CD4-positive, alpha-beta memory T cell (primary cell): ENCODE measurements at regions not wholly inside any gene's neighbourhood (a gene's known extent, or its start where the extent isn't known, plus 50 kb on each side); places are given as distances from the start of the nearest gene placed in this dataset.

Source experiments
- CTCF ChIA-PET: fragments of 350-600 bp; sonication (Branson Sonifier 250); formaldehyde crosslinking; loops from one replicate; lab custom pipeline; 2021; ENCODE audit warnings: inconsistent platforms; ENCODE audit not compliant: partially characterized antibody; lab: Charles Lee
- POLR2A ChIA-PET: fragments of 350-600 bp; sonication (Branson Sonifier 250); formaldehyde crosslinking; loops from one replicate; lab custom pipeline; 2021; ENCODE audit not compliant: partially characterized antibody; lab: Charles Lee
- DNase-seq, 5 donors: peaks; one replicate each; pipeline versions ENCODE4 v3.0.0 to v3.0.0-alpha.2; 2020 to 2022; ENCODE audit warnings: mixed read lengths in 1 of 5
- H3K27ac ChIP-seq: one replicate; pipeline ENCODE4 v1.7.0; 2013; ENCODE audit warnings: low read depth, low read length
- H3K27me3 ChIP-seq: 2 replicates; pipeline ENCODE4 v1.7.0; 2013; ENCODE audit warnings: mild to moderate bottlenecking, low read length, moderate library complexity; ENCODE audit not compliant: insufficient read depth
- H3K36me3 ChIP-seq: 2 replicates; pipeline ENCODE4 v1.7.0; 2013; ENCODE audit warnings: mild to moderate bottlenecking, low read length, moderate library complexity; ENCODE audit not compliant: insufficient read depth
- H3K4me1 ChIP-seq: 2 replicates; pipeline ENCODE4 v1.7.0; 2013; ENCODE audit warnings: mild to moderate bottlenecking, low read length, moderate library complexity; ENCODE audit not compliant: insufficient read depth
- H3K4me3 ChIP-seq, 2 donors: one replicate each; pipeline ENCODE4 v1.7.0; 2013; ENCODE audit warnings: low read length in 2 of 2, mild to moderate bottlenecking in 1 of 2
- H3K9me3 ChIP-seq, 2 donors: one replicate each; pipeline ENCODE4 v1.7.0; 2013; ENCODE audit warnings: low read length in 2 of 2, control low read depth in 1 of 2; ENCODE audit not compliant: control insufficient read depth in 1 of 2
- H3K27ac Mint-ChIP-seq, 7 donors: one replicate each; pipeline ENCODE4 v1.8.0; 2020 to 2021; ENCODE audit warnings: mixed read lengths in 7 of 7, mild to moderate bottlenecking in 6 of 7, inconsistent platforms in 3 of 7, moderate library complexity in 3 of 7
- H3K27me3 Mint-ChIP-seq, 2 donors: one replicate each; pipeline ENCODE4 v1.8.0; 2020 to 2021; ENCODE audit warnings: mixed read lengths in 2 of 2
- H3K36me3 Mint-ChIP-seq, 2 donors: one replicate each; pipeline ENCODE4 v1.8.0; 2020 to 2021; ENCODE audit warnings: mixed read lengths in 2 of 2, inconsistent platforms in 1 of 2, mild to moderate bottlenecking in 1 of 2
- H3K4me1 Mint-ChIP-seq, 4 donors: one replicate each; pipeline ENCODE4 v1.8.0; 2020 to 2021; ENCODE audit warnings: mixed read lengths in 4 of 4, mild to moderate bottlenecking in 1 of 4
- H3K4me3 Mint-ChIP-seq, 8 donors: one replicate each; pipeline ENCODE4 v1.8.0; 2020 to 2021; ENCODE audit warnings: mixed read lengths in 8 of 8, mild to moderate bottlenecking in 7 of 8, moderate library complexity in 6 of 8, inconsistent platforms in 3 of 8
- H3K9me3 Mint-ChIP-seq, 8 donors: one replicate each; pipeline ENCODE4 v1.8.0; 2020 to 2021; ENCODE audit warnings: mixed read lengths in 8 of 8, mild to moderate bottlenecking in 5 of 8, inconsistent platforms in 3 of 8, moderate library complexity in 1 of 8
- intact Hi-C: fragments of 100-400 bp; cut with micrococcal nuclease; formaldehyde crosslinking; loops from one replicate; pipeline ENCODE4 v1.15.1; 2023

DNA sequence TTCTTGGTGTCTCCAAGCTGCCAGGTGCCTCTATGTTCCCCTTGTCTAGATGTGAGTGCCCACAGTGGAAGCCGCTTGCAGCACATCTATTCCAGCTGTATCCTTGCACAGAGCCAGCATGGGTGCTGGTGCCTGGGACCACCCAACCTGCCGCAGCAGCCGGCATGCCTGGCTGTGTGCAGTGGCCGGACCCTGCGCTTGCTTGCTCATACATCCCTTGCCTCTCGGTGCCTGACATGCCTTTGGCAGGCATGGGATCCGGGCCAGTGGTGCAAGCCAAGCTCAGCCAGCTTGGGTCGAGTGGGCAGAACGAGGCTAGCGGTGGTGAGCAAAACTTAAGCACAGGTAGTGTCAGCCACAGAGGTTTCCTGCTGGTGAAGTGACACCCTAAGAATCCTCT lies 355.1 kb downstream of the TLL1 start:
- POLR2A ChIA-PET, result no interaction called here
- H3K36me3 Mint-ChIP-seq, result no peaks in the 10 kb centered on the region

DNA sequence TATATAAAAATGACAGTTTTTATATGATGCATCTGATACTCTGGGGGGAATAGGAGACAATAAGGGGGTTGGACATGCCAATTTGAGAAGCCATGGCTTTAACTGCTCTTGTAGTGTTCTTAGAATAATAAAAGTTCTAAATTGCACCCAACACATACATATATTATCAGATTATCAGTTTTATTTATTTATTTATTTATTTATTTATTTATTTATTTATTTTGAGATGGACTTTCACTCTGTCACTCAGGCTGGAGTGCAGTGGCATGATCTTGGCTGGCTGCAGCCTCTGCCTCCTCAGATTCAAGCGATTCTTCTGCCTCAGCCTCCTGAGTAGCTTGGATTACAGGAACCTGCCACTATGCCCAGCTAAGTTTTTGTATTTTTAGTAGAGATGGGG lies 356.8 kb downstream of the TLL1 start:
- no peak overlapping the region for H3K27ac ChIP-seq
- Mint-ChIP-seq H3K4me3 (no peak overlapping the region), H3K27me3 (no peaks in the 10 kb centered on the region), H3K4me1 (no peaks in the 10 kb centered on the region), H3K36me3 (no peaks in the 10 kb centered on the region), H3K9me3 (peaks cover 0 to 10% (median 4%) of the 10 kb centered on the region in 8 donors), H3K27ac (no peak overlapping the region)
- ChIA-PET POLR2A (no interaction called here), CTCF (no interaction called here)
- no peak overlapping the region for H3K4me3 ChIP-seq
- H3K27me3 ChIP-seq, result no peaks in the 10 kb centered on the region
- no peaks in the 10 kb centered on the region for H3K9me3 ChIP-seq
- intact Hi-C loops, result no loop called here
- no peaks in the 10 kb centered on the region for H3K4me1 ChIP-seq
- no peaks in the 10 kb centered on the region for H3K36me3 ChIP-seq
- no peak for DNase-seq

More for the DNA sequence above, 355.1 kb downstream of the TLL1 start:
- CTCF ChIA-PET, result no interaction called here
- Mint-ChIP-seq H3K9me3 (peaks cover 0 to 7% (median 0%) of the 10 kb centered on the region in 8 donors), H3K27ac (no peak overlapping the region), H3K4me1 (no peaks in the 10 kb centered on the region), H3K27me3 (no peaks in the 10 kb centered on the region), H3K4me3 (no peak overlapping the region)
- DNase-seq, result no peak
- intact Hi-C loops, result no loop called here
- Histone ChIP-seq H3K27me3 (no peaks in the 10 kb centered on the region), H3K27ac (no peak overlapping the region), H3K4me1 (no peaks in the 10 kb centered on the region), H3K36me3 (no peaks in the 10 kb centered on the region), H3K9me3 (no peaks in the 10 kb centered on the region), H3K4me3 (no peak overlapping the region)

DNA sequence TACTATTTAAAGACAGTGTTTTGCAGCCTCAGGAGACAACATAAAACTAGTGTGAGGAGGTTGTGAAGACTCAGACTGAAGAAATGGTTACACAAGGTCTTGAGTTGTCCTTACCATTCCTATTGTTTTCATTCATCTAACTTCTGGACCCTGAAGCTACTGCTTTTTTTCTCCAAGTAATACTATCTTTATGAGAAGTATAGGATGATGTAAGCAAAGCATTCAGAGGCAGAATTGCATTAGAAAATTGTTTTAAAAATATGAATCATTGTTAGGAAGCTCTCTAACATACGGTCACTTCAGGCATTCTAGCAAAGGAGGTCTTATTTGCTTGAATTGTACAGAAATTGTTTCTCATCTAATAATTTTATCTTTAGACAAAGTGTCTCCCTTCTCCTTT lies 357.8 kb downstream of the TLL1 start:
- Mint-ChIP-seq H3K27ac (no peak overlapping the region), H3K9me3 (peaks cover 0 to 10% (median 4%) of the 10 kb centered on the region in 8 donors), H3K4me1 (no peaks in the 10 kb centered on the region), H3K4me3 (no peak overlapping the region), H3K36me3 (no peaks in the 10 kb centered on the region), H3K27me3 (no peaks in the 10 kb centered on the region)
- H3K9me3 ChIP-seq, result no peaks in the 10 kb centered on the region
- no peak overlapping the region for H3K4me3 ChIP-seq
- no peak overlapping the region for H3K27ac ChIP-seq
- no peaks in the 10 kb centered on the region for H3K36me3 ChIP-seq
- intact Hi-C loops, result no loop called here
- ChIA-PET CTCF (no interaction called here), POLR2A (no interaction called here)
- H3K27me3 ChIP-seq, result no peaks in the 10 kb centered on the region
- no peaks in the 10 kb centered on the region for H3K4me1 ChIP-seq
- no peak for DNase-seq

DNA sequence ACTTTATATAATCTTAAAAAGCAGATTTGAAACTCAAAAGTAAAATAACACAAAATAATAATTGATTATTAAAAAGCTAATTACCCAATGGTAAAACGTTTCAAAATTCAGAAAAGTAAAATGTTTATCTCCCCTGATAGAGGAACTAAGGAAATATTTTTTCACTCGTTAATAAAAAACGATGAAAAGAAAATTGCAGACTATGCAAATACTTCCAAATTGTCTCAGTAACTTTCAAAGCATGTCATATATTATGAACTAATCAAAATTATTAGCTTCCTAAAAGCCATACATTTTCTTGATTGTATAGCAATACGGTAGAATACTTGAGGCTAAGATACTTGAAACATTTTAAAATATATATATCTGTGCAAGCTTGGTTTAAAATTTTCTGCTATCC lies 366.3 kb downstream of the TLL1 start:
- Histone ChIP-seq H3K27ac (no peak overlapping the region), H3K4me3 (no peak overlapping the region), H3K36me3 (no peaks in the 10 kb centered on the region), H3K4me1 (no peaks in the 10 kb centered on the region), H3K9me3 (no peaks in the 10 kb centered on the region), H3K27me3 (no peaks in the 10 kb centered on the region)
- ChIA-PET POLR2A (no interaction called here), CTCF (no interaction called here)
- Mint-ChIP-seq H3K27me3 (peaks cover 0 to 1% of the 10 kb centered on the region in 2 donors), H3K4me3 (no peak overlapping the region), H3K27ac (no peak overlapping the region), H3K9me3 (peaks cover 0 to 5% (median 2%) of the 10 kb centered on the region in 8 donors), H3K4me1 (no peaks in the 10 kb centered on the region), H3K36me3 (no peaks in the 10 kb centered on the region)
- DNase-seq, result no peak
- intact Hi-C loops, result no loop called here

DNA sequence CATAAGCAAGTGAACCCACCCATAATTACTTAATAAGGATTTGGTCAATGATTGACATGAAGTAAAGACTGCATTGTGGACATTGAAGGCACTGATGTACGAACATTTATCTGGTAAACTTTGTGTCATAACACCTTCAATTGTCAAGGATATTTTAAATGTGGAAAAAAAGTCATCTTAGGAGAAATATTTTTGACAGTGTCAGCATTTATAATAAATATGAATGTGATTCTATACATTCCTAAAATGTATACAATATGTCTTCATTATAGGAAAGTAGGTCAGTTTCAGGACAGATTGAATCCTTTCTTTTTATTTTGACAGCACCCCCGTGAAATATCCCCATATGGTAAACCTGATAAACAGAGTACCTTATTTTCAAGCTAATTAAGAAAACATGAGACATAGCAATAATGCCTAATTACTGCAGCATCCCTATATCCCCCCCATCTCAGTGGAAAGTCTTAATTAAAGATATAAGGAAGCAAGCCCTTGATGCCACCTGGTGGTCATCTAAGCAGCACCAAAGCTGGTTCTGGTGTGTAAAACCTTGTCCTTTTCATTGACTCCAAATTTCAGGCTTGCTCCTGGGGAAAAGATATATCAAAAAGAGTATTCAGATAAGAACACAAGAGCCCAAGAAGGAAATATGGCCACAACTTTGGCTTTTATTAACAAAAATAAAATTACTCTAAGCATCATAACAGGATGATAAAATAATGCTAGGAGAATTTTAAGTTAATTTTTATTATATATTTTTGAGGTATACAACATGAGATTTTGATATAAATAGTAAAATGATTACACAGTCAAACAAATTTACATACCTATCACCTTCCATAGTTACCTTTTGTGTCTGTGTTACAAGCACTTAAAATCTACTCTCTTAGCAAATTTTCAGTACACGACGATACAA lies 379.7 kb downstream of the TLL1 start:
- Mint-ChIP-seq H3K4me1 (peaks cover 0 to 2% (median 0%) of the 10 kb centered on the region in 4 donors), H3K9me3 (peaks cover 0 to 3% (median 0%) of the 10 kb centered on the region in 8 donors), H3K27ac (no peak overlapping the region), H3K36me3 (no peaks in the 10 kb centered on the region), H3K4me3 (no peak overlapping the region), H3K27me3 (no peaks in the 10 kb centered on the region)
- no peak for DNase-seq
- POLR2A ChIA-PET, result no interaction called here
- Histone ChIP-seq H3K36me3 (no peaks in the 10 kb centered on the region), H3K4me3 (no peak overlapping the region), H3K9me3 (no peaks in the 10 kb centered on the region), H3K27ac (no peak overlapping the region), H3K4me1 (no peaks in the 10 kb centered on the region), H3K27me3 (no peaks in the 10 kb centered on the region)
- intact Hi-C loops, result no loop called here
- CTCF ChIA-PET, result no interaction called here

DNA sequence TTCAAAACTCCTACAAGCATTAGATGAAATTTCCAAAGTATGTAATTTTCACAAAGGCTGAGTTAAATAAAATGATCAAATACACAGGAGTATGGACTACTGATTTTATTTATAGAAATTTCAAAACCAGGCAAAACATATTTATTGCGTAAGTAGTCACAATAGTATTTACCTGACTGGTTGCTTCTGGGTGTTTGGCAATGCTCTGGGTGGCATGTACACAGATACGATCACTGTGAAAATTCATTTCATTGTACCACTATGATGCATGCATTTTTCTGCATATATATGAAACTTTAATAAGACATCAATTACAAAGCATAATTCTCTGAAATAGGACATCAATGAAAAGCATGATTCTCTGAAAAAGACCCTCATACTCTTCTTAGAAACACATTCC lies 384.2 kb downstream of the TLL1 start:
- DNase-seq, result no peak
- H3K27ac ChIP-seq, result no peak overlapping the region
- no peak overlapping the region for H3K4me3 ChIP-seq
- no peaks in the 10 kb centered on the region for H3K9me3 ChIP-seq
- Mint-ChIP-seq H3K9me3 (peaks cover 0 to 4% (median 0%) of the 10 kb centered on the region in 8 donors), H3K36me3 (no peaks in the 10 kb centered on the region), H3K4me1 (peaks cover 0 to 2% (median 0%) of the 10 kb centered on the region in 4 donors), H3K27ac (no peak overlapping the region), H3K4me3 (no peak overlapping the region), H3K27me3 (no peaks in the 10 kb centered on the region)
- POLR2A ChIA-PET, result no interaction called here
- intact Hi-C loops, result no loop called here
- no peaks in the 10 kb centered on the region for H3K4me1 ChIP-seq
- H3K36me3 ChIP-seq, result no peaks in the 10 kb centered on the region
- CTCF ChIA-PET, result no interaction called here
- H3K27me3 ChIP-seq, result no peaks in the 10 kb centered on the region

DNA sequence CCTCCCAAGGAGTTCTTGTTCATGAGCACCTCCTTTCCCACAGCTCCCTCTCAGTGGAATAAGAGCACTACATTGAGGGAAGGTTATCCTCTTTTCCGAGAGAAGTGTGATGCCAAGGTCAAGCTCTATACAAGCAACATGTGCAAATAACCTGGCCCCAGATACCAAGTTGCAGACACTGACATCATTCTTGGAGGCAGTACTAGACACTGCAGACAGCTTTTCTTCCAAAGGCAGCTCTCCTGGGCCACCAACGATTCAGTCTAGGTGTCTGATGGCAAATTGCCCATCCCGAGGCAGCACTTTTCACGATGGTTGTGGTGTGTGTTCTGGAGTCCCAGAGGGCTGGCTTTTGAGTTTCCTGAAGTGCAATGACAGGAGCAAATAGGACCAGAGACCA lies 384.9 kb downstream of the TLL1 start:
- intact Hi-C loops, result no loop called here
- Mint-ChIP-seq H3K27me3 (no peaks in the 10 kb centered on the region), H3K4me1 (peaks cover 0 to 2% (median 0%) of the 10 kb centered on the region in 4 donors), H3K36me3 (no peaks in the 10 kb centered on the region), H3K9me3 (peaks cover 0 to 4% (median 0%) of the 10 kb centered on the region in 8 donors), H3K4me3 (no peak overlapping the region), H3K27ac (no peak overlapping the region)
- ChIA-PET CTCF (no interaction called here), POLR2A (no interaction called here)
- Histone ChIP-seq H3K27ac (no peak overlapping the region), H3K4me1 (no peaks in the 10 kb centered on the region), H3K36me3 (no peaks in the 10 kb centered on the region), H3K27me3 (no peaks in the 10 kb centered on the region), H3K4me3 (no peak overlapping the region), H3K9me3 (no peaks in the 10 kb centered on the region)
- DNase-seq, result no peak
